Peyer's patch (tissue), 4 donors: ENCODE measurements at regions not wholly inside any gene's neighbourhood (a gene's known extent, or its start where the extent isn't known, plus 50 kb on each side); places are given as distances from the start of the nearest gene placed in this dataset.

Experiments
- CTCF ChIP-seq, 6 experiments: fragments of 450-650 bp in 4 of 6; fragments of 200-600 bp in 2 of 6; sonication (generic) in 1 of 6; IDR thresholded peaks; one replicate each; pipeline ENCODE4 v1.5.1; 2017 to 2019; ENCODE audit warnings: antibody characterized with exemption in 6 of 6, mild to moderate bottlenecking in 3 of 6, moderate library complexity in 1 of 6
- POLR2A ChIP-seq, 2 donors: fragments of 450-650 bp; IDR thresholded peaks; one replicate each; pipeline ENCODE4 v1.5.1; 2017; ENCODE audit warnings: antibody characterized with exemption in 2 of 2, mild to moderate bottlenecking in 2 of 2, moderate library complexity in 2 of 2

- TF ChIP-seq CTCF (IDR thresholded peaks at IDR 0.05) = no peak
- TF ChIP-seq POLR2A (IDR thresholded peaks at IDR 0.05) = no peak
These were observed 816.7 kb upstream of the PHF14 start for GRCh38 chr7:10156972-10157371.
